ENCODE measurements at regions not wholly inside any gene's neighbourhood (a gene's known extent, or its start where the extent isn't known, plus 50 kb on each side); places are given as distances from the start of the nearest gene placed in this dataset.

DNA sequence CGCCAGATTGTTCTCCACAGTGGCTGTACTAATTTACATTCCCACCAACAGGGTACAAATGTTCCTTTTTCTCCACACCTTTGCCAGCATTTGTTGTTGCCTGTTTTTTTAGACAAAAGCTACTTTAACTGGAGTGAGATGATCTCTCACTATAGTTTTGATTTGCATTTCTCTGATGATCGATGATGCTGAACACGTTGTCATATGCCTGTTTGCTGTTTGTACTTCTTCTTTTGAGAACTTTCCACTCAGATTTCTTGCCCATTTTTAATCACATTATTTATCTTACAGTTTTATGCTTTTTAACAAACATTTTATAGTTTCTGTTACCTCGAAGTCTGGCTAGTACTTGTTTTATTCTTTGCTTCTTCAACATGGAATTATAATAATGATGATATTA lies 643.7 kb upstream of the ALCAM start:
- no peak for DNase-seq

DNA sequence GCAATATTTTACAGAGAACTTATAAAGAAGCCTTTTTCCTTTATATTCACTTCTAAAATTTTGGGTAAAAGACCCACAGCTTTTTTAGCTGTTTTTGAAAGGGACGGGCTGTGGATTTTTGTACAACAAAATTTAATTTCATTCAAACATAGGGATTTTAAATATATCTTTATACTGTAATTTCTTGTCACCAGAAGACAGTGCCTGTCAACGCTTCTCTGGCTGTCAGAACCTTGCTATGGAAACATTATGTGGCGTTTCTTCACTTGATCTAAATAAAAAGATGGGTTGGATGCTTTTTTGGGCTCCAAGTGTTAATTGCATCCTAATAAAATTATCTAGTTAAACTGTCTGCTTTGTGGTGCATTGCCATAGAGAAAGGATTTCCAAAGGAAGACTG lies 635.6 kb upstream of the ALCAM start:
- DNase-seq = no peak

DNA sequence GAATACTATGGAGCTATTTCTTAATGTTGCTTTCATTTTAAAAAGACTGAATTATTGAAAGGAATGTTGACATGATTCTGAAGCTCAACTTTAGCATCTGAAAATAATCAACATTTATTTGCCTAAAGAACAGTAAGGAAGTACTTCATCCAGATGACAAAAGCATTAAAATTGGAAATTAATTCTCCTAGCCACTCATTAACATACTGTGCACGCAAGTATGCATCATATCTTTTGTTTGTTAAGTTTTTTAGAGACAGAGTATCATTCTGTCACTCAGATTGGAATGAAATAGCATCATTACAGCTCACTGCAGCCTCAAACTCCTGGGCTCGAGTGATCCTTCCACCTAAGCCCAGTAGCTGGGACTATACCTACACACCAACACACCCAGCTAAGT lies 632.1 kb upstream of the ALCAM start:
- DNase-seq = no peak

DNA sequence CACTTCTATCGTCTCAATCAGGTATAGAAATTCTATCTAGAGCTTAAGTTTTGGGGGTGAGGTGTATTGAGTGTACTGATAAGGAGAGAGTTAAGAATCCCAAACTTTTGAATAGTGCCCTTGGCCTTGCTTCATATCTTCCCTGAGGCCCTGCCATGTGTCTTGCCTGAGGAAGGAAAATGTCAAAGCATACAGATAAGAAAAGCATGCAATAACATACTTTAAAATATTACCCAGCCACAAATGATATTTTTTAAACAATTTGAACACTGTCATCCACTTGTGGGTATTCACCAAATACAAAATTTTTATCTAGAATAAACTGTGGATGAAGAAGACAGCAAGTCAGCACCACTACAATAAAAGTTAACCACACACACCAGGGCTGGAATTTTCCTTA lies 631.0 kb upstream of the ALCAM start:
- no peak for DNase-seq

DNA sequence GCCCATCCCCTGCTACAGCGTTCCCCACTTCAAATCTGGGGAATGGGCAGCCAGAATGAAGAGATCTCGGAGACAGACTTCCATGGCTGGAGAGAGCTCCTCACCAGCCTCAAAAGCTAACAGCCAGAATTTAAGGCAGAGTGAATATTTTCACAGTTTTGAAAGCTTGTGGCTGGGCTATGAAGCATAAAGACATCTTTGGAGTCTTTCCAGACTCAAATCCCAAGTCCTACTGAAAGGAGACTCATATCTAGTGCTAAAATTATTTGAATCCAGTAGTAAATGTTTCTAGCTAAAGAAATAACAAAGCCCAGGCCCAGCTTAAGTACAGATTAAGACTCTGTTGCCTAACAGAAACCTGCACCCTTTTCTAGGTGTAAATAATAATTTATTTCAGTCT lies 628.4 kb upstream of the ALCAM start:
- no peak for DNase-seq

DNA sequence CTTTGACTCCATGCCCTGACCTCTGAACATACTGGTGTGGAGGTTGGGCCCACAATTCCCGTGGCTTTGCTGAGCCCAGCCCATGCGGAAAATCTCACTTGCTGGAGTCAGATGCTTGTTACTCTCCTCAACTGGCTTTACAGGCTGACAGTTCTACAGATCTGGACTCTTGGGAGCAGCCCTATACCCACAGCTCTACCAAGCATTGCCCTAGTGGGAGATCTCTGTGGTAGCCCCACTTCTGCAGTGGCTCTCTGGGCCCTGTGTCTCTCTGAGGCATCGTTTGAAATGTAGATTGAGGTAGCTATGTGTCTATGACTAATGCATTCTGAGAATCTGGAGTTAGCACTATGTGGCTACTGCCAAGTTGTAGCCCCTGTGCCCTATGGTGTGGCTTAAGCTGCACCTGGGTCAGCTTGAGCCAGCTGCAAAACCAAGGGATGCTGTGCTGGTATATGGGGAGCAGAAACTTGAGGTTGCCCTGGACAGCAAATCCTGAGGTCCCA lies 625.8 kb upstream of the ALCAM start:
- DNase-seq = no peak

DNA sequence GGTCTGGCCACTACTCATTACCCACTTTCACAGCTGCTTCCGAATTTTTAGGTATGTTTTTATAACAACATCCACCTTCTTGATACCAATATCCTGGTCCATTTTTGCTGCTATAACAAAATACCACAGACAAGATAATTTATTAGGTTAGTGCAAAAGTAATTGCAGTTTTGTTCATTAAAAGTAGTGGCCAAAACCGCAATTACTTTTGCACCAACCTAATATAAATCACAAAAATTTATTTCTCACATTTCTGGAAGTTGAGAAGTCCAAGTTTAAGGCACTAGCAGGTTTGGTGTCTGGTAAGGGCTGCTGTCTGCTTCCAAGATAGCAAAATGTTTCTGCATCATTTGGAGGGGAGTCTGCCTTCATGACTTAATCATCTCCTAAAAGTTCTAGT lies 624.7 kb upstream of the ALCAM start:
- no peak for DNase-seq

DNA sequence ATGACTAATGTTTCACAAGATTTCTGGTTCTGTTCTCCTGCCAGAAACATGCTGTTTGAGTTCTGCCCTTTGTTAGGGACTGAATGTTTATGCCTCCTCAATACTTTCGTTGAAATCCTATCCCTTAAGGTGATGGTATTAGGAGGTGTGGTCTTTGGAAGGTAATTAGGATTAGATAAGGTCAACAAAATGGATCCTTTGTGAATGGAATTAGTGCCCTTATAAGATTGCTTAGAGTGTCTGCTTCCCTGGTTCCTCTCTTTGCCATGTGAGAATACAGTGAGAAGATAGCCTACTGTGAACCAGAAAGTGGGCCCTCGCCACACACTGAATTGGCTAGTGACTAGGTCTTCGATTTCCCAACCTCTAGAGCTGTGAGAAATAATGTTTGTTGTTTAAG lies 621.4 kb upstream of the ALCAM start:
- DNase-seq = no peak

DNA sequence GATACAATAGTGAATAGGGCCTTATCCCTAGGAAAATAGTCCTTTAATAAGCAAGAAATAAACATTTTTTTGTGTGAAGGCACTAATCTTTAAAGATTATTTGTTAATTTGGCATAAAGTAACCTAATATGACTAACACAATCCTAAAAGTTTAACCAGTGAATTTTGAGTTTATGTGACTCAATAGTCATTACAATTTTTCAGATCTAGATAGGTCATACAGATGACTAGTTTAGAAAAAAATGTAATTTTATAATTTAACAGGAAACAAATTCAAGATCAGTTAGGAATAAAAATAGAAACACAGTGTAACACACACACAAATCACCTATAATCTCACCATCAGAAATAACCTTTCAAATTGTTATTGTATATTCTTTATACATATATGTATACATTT lies 620.7 kb upstream of the ALCAM start:
- DNase-seq = no peak

DNA sequence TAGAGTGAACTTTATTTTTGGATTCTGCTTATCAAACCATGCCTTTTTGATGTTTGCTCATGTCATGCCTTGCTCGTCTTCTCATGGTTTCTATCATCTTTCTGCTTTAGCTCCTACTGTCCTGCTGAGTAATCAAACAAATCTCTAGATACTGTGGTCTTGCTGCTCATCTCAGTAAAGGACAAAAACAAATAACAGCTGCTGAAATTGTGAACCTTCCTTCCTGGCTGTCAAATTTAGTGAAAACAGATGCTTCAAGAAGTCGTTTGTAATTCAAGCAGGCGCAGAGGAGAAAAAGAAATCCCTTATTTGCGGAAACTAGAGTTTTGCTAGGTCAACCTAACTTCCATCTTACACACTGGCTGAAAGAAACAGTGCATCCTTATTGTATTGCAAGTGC lies 616.1 kb upstream of the ALCAM start:
- no peak for DNase-seq

DNA sequence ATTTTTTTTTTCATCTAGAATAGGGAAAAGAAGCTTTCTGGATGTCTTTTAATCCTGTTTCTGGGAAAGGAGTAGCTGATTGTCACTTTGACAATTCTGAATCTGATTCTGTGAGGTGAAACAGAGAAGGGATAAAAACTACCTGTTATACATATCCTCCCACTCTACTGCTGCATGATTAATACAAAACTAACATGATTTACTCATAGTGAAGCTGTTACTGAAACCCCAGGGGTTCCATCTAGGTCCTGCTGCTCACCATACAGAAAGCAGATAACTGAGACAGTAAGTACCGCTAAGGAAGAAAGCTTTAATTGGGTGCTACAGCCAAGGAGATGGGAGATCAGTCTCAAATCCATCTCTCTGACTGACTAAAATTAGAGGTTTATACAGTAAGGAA lies 610.9 kb upstream of the ALCAM start:
- DNase-seq = no peak

DNA sequence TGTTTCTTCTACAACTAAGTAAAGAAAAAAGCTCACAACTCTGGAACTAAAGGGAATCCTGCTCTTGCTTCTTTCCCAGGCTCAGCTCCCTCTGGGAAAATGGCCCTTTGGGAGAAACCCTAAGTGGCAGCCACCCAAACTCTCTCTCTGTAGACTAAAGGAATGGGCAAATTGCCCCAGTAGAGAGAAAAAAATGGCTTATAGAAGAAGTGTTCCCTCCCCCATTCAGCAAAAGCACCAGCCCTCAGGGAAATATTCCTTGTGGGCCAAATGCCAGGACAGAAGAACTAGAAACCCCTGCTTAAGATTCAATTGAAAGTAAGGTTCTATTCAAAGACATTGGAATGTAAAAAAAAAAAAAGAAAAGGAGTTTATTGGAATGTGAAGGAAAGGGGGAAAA lies 603.7 kb upstream of the ALCAM start:
- no peak for DNase-seq

DNA sequence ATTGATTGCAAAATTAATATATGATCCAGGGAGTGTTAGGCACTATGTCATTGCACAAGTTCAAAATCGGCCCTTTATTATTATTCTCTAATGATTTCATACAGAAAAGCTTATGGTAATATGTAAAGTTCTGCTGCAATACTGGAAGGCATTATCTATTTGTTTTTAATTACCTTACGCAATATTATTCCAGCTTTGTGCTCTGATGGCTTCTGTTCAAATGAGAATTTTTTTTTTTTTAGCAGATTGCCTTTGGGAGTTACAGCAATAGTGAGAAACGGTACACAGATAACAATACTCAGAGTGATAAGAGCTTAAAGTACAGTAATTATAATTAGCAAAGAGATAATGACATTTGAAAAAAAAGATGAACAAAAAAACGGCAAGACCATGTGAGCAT lies 602.2 kb upstream of the ALCAM start:
- no peak for DNase-seq

DNA sequence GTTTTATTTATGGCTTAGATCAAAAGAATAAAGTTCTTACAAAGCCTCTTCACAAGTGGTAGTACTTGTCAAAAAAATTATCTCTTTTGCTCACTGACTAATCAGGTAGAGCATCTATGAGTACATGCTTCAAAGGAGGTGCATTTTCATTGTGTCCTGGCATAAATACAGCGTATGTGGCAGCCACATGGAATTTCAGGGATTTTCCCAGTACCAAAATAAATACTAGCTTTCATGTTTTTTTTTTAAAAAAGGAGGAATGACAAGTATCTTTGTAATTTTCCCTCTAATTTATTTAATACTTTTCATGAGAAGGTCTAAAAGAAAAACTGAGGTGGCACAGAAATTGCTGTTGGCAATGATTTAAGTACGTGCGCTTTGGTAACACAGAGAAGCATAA lies 597.8 kb upstream of the ALCAM start:
- DNase-seq = no peak

DNA sequence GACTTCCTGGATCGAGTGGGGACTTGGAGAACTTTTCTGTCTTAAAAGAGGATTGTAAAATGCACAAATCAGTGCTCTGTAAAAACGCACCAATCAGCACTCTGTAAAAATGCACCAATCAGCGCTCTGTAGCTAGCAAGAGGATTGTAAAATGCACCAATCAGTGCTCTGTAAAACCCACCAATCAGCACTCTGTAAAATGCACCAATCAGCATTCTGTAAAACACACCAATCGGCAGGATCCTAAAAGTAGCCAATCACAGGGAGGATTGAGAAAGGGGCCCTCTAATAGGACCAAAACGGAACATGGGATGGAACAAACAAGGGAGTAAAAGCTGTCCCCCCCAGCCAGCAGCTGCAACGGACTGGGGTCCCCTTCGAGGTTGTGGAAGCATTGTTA lies 587.4 kb upstream of the ALCAM start:
- no peak for DNase-seq

DNA sequence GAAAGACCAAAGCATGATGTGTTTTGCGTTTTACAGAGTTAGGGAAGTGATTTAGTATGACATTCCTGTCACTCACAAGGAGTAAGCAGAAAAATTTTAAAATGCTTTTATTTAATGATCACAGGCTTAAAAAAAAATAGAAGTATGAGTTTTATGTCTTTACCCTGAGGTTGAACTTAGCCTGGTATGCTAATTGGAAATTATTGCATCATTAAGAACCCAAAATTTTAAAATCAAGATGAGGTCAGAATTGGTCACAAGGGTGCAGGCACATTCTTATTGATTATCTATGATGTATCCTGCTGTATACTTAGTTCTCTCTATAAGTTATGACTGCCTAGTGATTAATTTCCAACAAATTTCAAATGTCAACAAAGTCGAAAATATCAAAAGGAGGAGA lies 585.6 kb upstream of the ALCAM start:
- no peak for DNase-seq

DNA sequence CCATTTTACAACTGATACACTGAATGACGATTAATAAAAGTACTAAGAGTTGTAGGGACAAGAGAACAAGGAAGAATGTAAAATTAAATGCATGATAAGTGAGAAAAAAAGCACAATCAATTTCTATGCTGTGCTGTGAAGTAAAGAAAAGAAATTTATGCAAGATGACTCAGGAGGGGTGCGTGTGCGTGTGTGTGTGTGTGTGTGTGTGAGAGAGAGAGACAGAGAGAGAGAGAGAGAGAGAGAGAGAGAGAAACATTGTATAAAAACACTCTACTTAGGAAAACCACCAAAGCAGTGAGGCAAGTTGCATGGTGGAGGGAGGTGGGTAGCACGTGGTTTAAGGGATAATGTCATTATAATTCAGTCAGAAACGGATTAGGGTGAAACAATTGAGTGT lies 580.8 kb upstream of the ALCAM start:
- DNase-seq = no peak

DNA sequence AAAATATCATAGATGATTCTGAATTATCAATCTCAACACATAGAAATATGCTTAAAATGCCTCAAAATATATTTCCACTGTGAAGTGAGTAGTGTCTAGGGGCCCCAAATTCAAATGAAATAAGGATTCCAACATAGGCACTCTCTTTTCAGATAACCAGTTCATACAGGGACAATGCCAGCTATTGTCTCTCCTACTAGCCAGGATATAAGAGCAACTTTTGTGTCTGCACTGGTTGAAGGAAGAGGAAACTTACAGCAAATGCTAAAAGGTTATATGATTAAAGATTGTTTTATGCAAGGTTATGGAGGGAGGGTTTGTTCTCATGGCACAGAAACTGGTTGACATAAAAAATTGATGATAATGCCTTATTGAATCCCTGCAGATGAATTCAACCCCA lies 579.4 kb upstream of the ALCAM start:
- no peak for DNase-seq

DNA sequence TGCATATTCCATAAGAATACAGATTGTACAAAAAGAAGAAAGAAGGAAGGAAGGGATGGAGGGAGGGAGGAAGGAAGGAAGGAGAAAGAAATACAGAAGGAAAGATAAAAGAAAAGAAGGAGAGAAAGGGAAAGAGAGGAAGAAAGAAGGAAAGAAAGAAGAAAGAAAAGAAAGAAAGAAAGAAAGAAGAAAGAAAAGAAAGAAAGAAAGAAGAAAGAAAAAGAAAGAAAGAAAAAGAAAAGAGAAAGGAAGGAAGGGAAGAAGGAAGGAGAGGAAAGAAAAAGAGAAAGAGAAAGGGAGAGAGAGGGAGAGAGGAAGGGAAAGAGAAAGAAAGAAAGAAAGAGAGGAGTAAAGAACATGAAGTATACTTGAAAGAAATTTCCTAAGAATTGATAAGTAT lies 577.9 kb upstream of the ALCAM start:
- no peak for DNase-seq

DNA sequence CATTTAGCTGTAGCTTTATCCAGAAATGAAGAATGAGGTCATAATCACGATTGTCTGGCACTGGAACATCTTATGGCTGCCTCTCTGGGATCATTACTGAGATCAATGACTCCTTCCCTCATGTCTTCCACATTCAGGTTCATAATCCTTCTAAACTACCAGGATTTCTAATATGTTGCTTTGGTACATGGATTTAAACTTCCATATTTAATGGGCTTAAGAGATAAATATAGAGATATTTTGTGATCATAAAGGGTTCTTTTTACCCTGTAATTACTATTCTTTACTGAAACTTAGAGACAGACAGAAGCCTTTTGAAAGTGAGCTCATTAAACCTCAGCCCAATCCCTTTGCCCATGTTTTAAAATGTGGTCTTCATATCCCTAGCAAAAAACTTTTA lies 575.4 kb upstream of the ALCAM start:
- DNase-seq = no peak

DNA sequence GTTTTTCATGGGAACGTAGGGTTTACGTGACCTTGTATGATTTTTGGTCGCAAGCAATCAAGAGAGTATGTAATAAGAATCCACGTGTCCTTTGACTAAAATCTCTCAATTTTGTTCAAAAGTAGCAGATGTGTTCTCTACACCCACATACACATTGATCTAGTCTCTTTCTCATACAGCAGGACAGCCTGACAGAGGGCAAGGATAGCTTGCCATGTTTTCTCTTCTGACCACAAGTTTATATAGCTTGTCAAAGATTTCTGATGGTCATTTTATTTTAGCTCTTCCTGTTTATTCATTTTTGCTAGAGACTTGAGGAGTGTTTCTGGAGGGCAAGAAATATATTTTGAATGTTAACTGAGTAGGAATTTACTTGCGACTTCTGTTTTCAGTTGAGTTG lies 570.2 kb upstream of the ALCAM start:
- no peak for DNase-seq

DNA sequence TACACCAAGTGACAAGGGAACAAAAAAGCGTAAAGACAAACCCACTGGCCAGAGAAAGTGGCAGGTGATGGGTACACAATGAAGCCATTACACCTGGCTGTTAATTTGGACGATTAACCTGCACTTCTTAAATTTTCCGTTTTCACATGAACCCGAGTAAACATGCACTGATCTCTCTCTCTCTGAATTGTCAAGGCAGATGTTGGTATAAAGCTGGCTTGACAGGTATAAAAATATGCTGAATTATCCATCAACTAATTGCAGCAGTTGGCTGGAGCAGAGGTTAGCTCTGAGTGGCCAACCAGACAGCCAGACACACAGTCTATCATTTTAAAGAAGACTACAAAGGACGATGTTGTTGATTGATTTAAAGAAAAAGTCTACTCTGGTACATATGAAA lies 561.7 kb upstream of the ALCAM start:
- no peak for DNase-seq

DNA sequence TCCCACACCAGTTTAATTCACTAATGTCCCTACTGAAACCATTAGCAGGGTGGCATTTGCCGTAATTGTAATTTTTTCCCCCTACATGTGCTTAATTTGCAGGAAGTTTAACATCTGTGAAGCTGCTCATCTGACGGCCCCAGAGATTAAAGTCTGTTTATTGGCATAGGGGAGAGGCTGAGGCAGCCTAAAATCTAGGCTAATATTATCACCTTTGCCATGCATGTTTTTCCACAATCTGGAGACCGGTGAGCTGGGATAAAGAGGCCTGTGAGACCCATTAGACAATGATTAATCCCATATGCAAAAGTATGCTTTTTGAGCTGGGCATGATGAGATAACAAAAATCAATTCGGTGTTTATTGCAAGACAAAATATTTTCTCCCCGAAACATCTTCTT lies 561.2 kb upstream of the ALCAM start:
- DNase-seq = no peak

DNA sequence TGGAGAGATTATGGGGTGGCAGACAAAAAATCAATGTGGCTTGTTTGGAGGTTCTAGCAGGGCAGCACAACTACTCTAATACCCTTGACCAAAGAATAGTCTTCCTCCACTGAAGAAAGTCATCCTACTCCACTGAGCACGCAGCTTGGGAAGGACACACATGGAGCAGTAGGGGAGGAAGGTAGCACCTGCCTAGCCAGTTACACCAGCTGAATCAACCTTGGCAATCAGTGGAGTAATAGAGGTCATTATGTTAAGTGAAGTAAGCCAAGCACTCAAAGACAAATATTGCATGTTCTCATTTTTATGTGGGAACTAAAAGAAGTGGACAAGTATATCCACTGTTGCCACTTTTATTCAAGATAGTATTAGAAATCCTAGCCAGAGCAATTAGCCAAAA lies 555.8 kb upstream of the ALCAM start:
- DNase-seq = no peak

DNA sequence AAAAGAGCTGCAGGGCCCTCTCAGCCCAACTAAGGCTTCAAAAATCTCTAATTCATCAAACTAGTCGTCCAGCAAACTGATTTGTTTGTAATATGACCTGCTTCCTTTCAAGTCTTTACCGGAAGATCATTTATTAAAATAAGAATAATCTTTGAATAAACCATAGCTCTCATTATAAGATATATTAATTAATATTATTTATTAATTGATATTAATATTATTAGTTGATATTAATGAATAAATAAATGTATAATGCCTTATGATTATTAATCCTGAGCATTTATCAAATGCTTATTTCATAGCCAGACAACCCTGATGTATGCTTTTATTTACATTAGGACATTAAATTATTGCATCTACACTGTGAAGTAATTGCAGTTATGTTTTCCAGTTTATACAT lies 550.7 kb upstream of the ALCAM start:
- DNase-seq = no peak

DNA sequence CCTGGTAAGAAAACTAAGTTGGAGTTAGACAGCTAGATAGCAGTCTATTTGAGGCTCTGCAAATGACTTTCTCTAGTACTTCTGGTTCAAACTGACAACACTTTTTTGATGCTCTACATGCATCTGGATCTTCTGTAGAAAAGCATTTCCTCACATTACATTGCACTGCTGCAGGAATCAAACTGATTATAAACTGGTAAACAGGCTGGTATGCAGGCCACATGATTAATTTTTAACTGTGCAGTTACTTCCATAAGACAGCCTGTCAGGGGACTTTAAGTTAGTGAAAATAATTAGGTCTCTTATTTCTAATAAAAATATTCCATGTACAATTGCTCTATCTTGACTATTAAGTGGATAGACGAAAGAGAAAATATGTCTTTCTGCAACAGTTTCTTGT lies 550.0 kb upstream of the ALCAM start:
- no peak for DNase-seq

Measured in NCI-H187 treated with DMSO at 0.1 percent for 48 hours (cell line).